ENCODE measurements at regions not wholly inside any gene's neighbourhood (a gene's known extent, or its start where the extent isn't known, plus 50 kb on each side); places are given as distances from the start of the nearest gene placed in this dataset.

GRCh38 chr14:29489911-29490425 is 437.7 kb downstream of the PRKD1 start:
- no peak overlapping the region for H3K14ac ChIP-seq (ENCODE audit: insufficient read depth, low read length)
- H3K27me3 Mint-ChIP-seq (ENCODE audit: low read depth), result no peaks in the 10 kb centered on the region
- peaks cover 0 to 2% (median 0%) of the 10 kb centered on the region in 3 experiments; a peak in 1 of 7 replicates for H3K36me3 Mint-ChIP-seq (ENCODE audit: insufficient read depth in 1 of 3, low read depth in 3 of 3)
- H3K9me3 Mint-ChIP-seq, result no peaks in the 10 kb centered on the region
- no peak overlapping the region for H2AFZ ChIP-seq (ENCODE audit: low read length)
- no peak overlapping the region for H4K5ac ChIP-seq (ENCODE audit: insufficient read length, low read depth, low read length)
- no peak overlapping the region for H2BK20ac ChIP-seq (ENCODE audit: low read depth, low read length, poor library complexity, severe bottlenecking)
- no peaks in the 10 kb centered on the region for H4K20me1 ChIP-seq (ENCODE audit: control insufficient read depth, insufficient read depth, insufficient read length)
- H3K23ac ChIP-seq (ENCODE audit: insufficient read length, low read depth, low read length), result no peak overlapping the region
- no peak overlapping the region for H2BK5ac ChIP-seq (ENCODE audit: insufficient read length, low read length)
- no peaks in the 10 kb centered on the region for H3K79me1 ChIP-seq (ENCODE audit: insufficient read depth, low read depth, low read length, poor library complexity, severe bottlenecking)
- H3K9ac ChIP-seq (ENCODE audit: extremely low read depth, insufficient read length, low read length), result no peak overlapping the region
- DNase-seq, result no peak
- no peak overlapping the region for H3K4ac ChIP-seq (ENCODE audit: low read depth, low read length)
- no peaks in the 10 kb centered on the region for H3K79me2 ChIP-seq (ENCODE audit: insufficient read depth, low read length)
- H4K8ac ChIP-seq (replicated peaks; ENCODE audit: insufficient read length, low read depth, low read length), result no peak overlapping the region
- H3K27ac Mint-ChIP-seq, result peak overlapping the region in 1 of 3 experiments; percentile 90; a peak in 1 of 7 replicates
- H4K91ac ChIP-seq (ENCODE audit: insufficient read length, low read depth, low read length), result no peak overlapping the region
- no peak overlapping the region for H3T11ph ChIP-seq (ENCODE audit: low read length)
- H3K23me2 ChIP-seq (ENCODE audit: insufficient read length, low read depth, low read length, poor library complexity, severe bottlenecking), result no peaks in the 10 kb centered on the region
- H3K4me1 Mint-ChIP-seq, result no peaks in the 10 kb centered on the region
- no peak overlapping the region for H2BK12ac ChIP-seq (ENCODE audit: insufficient read length, low read depth, low read length)
- H3K4me1 ChIP-seq (ENCODE audit: insufficient read depth, low read length), result no peaks in the 10 kb centered on the region
- H3K9me3 ChIP-seq (ENCODE audit: control insufficient read depth, low read depth, low read length), result no peaks in the 10 kb centered on the region
- no peak overlapping the region for H3K4me3 Mint-ChIP-seq
- no peak for TF ChIP-seq CTCF (conservative IDR thresholded peaks at IDR 0.05)
- no CpG with 5 or more reads among the region's 4 CpGs for WGBS (ENCODE audit: extremely low coverage, insufficient read length, low lambda C conversion rate)
- no peak overlapping the region for H3K18ac ChIP-seq (ENCODE audit: insufficient read length, low read depth, low read length)
- H3K4me2 ChIP-seq (ENCODE audit: insufficient read depth, insufficient read length, low read length), result no peak overlapping the region
- no peak overlapping the region for H2BK120ac ChIP-seq (ENCODE audit: low read depth, low read length, poor library complexity, severe bottlenecking)
- no peak overlapping the region for H2BK15ac ChIP-seq (ENCODE audit: low read depth, low read length)
- H3K56ac ChIP-seq (ENCODE audit: insufficient read length, low read depth, low read length), result no peak overlapping the region
- no peak overlapping the region for H3K27ac ChIP-seq (ENCODE audit: insufficient read length, low read depth, low read length)
- H3K27me3 ChIP-seq (ENCODE audit: insufficient read depth, low read length), result no peaks in the 10 kb centered on the region
- no peak overlapping the region for H2AK5ac ChIP-seq (ENCODE audit: insufficient read length, low read length)

Data from H9 (cell line).